ENCODE measurements at regions not wholly inside any gene's neighbourhood (a gene's known extent, or its start where the extent isn't known, plus 50 kb on each side); places are given as distances from the start of the nearest gene placed in this dataset.
A peak's percentile ranks its signal among the peaks of the same experiment; 100 is the strongest.
"Not testable (repeated sequence)": the region's sequence is repeated elsewhere in the genome, so short reads cannot be mapped to it uniquely, and the experiment has no call there.

GRCh38 chrX:103911236-103911635 is 51.2 kb upstream of the TMSB15B start:
- no peak for DNase-seq

- DNase-seq: no peak
These were observed 52.0 kb upstream of the TMSB15B start for GRCh38 chrX:103910430-103910829.

GRCh38 chrX:103904301-103904700 is 58.1 kb upstream of the TMSB15B start:
- DNase-seq: no peak

GRCh38 chrX:103902606-103903005 is 59.8 kb upstream of the TMSB15B start:
- DNase-seq: not testable (repeated sequence)

- no peak for DNase-seq
These were observed 57.2 kb upstream of the RAB9B start for GRCh38 chrX:103889216-103889615.

- DNase-seq: no peak
These were observed 54.6 kb upstream of the RAB9B start for GRCh38 chrX:103886624-103887023.

- peak; percentile 12 for DNase-seq
These were observed 51.5 kb upstream of the RAB9B start for GRCh38 chrX:103883533-103883932.

- no peak for DNase-seq
These were observed 50.9 kb upstream of the RAB9B start for GRCh38 chrX:103882999-103883398.
